PC-9 (cell line): ENCODE measurements at regions not wholly inside any gene's neighbourhood (a gene's known extent, or its start where the extent isn't known, plus 50 kb on each side); places are given as distances from the start of the nearest gene placed in this dataset.
A peak's percentile ranks its signal among the peaks of the same experiment; 100 is the strongest.
"Not testable (repeated sequence)": the region's sequence is repeated elsewhere in the genome, so short reads cannot be mapped to it uniquely, and the experiment has no call there.

Experiments used
- BruUV-seq: library from RNA; stranded (reverse); fragments of 400-500 nt; replicated peaks from 2 replicates; lab custom pipeline; 2021; lab: Mats Ljungman, UMichigan
- CTCF ChIA-PET: fragments of 300-600 bp; sonication (Branson Sonifier 250); formaldehyde crosslinking; loops from one replicate; lab custom pipeline; 2022; ENCODE audit warnings: antibody characterized with exemption; lab: Charles Lee
- POLR2A ChIA-PET: fragments of 300-600 bp; sonication (Branson Sonifier 250); formaldehyde crosslinking; loops from one replicate; lab custom pipeline; 2022; ENCODE audit warnings: antibody characterized with exemption; ENCODE audit not compliant: unreplicated experiment; lab: Charles Lee
- DNase-seq, 2 experiments: peaks; one replicate each; pipeline versions ENCODE4 v3.0.0 to v3.0.0-alpha.2; 2015 to 2022; ENCODE audit warnings: mixed read lengths in 1 of 2
- H2AFZ ChIP-seq: fragments of 200-600 bp; sonication (generic); 2 replicates; pipeline ENCODE4 v1.8.1; 2017; ENCODE audit warnings: antibody characterized with exemption
- H3F3A ChIP-seq: fragments of 200-600 bp; sonication (generic); 2 replicates; pipeline ENCODE4 v1.8.1; 2017; ENCODE audit warnings: antibody characterized with exemption, mild to moderate bottlenecking, low read depth; ENCODE audit not compliant: insufficient read depth
- H3K27ac ChIP-seq: fragments of 200-600 bp; sonication (generic); 2 replicates; pipeline ENCODE4 v1.6.1; 2016; ENCODE audit warnings: mixed run types
- H3K27me3 ChIP-seq: fragments of 200-600 bp; sonication (generic); 2 replicates; pipeline ENCODE4 v1.6.1; 2016; ENCODE audit warnings: low read depth, mixed run types; ENCODE audit not compliant: insufficient read depth
- H3K36me3 ChIP-seq: fragments of 200-600 bp; sonication (generic); 2 replicates; pipeline ENCODE4 v1.6.1; 2016; ENCODE audit warnings: low read depth, mixed run types
- H3K4me1 ChIP-seq: fragments of 200-600 bp; sonication (generic); replicated peaks from 2 replicates; pipeline ENCODE4 v1.6.1; 2016; ENCODE audit warnings: mixed run types; ENCODE audit not compliant: insufficient read depth
- H3K4me2 ChIP-seq: fragments of 200-600 bp; sonication (generic); 2 replicates; pipeline ENCODE4 v1.6.1; 2017; ENCODE audit warnings: mixed run types
- H3K4me3 ChIP-seq: fragments of 200-600 bp; sonication (generic); 2 replicates; pipeline ENCODE4 v1.6.1; 2016; ENCODE audit warnings: mixed run types
- H3K79me2 ChIP-seq: fragments of 200-600 bp; sonication (generic); 2 replicates; pipeline ENCODE4 v1.6.1; 2017; ENCODE audit warnings: low read depth, mixed run types
- H3K9me2 ChIP-seq: fragments of 200-600 bp; sonication (generic); 2 replicates; pipeline ENCODE4 v1.8.1; 2017; ENCODE audit warnings: mild to moderate bottlenecking; ENCODE audit not compliant: insufficient read depth
- H3K9me3 ChIP-seq: fragments of 200-600 bp; sonication (generic); 2 replicates; pipeline ENCODE4 v1.8.1; 2016; ENCODE audit warnings: low read depth; ENCODE audit not compliant: insufficient read depth
- H4K20me1 ChIP-seq: fragments of 200-600 bp; sonication (generic); 2 replicates; pipeline ENCODE4 v1.8.1; 2017; ENCODE audit not compliant: insufficient read depth
- intact Hi-C: fragments of 100-400 bp; cut with micrococcal nuclease; formaldehyde crosslinking; loops from one replicate; pipeline ENCODE4 v1.10.0; 2022; ENCODE audit not compliant: unreplicated experiment

DNA sequence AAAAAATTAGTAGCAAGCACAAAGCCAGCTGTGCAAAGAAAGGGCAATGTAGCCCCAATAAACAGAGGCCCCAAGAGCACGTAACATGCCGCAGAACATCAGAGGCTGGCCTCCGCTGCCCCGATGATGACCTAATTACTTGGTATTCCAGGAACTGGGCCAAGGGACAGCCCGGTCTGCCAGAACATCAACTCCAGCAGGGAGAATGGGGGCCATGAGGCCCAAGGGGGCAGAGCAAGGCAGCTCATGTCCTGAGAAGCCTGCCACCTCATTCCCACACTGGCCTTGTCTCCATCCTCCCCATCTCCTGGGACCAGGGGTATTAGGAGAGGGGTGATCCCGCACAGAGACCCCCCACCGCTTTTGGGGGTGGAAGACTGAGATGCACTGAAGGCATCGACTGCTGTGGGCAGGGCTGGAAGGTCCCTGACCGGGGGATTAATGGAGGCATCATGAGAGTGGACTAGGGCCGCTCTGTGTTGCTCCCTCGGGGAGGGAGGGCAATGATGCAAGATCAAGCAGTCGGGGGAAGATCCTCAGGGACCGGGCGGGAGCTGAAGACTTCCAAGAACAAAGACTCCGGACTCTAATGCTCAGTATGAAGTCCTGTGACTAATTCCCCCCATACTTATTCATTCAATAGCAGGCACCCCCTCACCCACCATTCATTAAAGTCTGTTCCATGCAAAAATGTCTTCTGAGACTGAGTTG is 192.3 kb downstream of the BCL2L11 start:
- H3K4me2 ChIP-seq, CTCF ChIA-PET, H3F3A ChIP-seq, H3K9me3 ChIP-seq, DNase-seq, H3K27me3 ChIP-seq, H3K36me3 ChIP-seq, H4K20me1 ChIP-seq, H3K4me1 ChIP-seq, POLR2A ChIA-PET, intact Hi-C loops, H3K79me2 ChIP-seq, H3K27ac ChIP-seq, BruUV-seq, H2AFZ ChIP-seq, H3K4me3 ChIP-seq, H3K9me2 ChIP-seq: not testable (repeated sequence)

DNA sequence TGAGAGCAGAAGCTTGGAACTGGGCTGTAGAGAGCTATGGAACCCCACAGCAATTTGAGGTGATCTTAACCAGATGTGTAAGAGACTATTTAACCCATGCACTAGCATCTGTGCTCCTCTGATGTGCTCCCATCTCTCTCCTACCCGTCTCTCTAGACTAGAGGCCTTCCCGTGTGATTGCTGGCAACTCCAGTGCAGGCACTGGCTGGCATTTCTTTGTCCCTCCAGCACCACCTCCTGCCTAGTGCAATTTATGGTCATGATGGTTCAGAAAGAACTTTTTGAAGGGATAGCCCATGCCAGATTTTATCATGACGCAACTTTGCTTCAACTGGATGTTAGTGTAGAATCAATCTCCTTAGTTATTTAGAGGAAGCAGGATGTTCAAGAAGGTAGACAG is 193.0 kb downstream of the BCL2L11 start:
- H3K9me3 ChIP-seq, H3K9me2 ChIP-seq, H3K27ac ChIP-seq, POLR2A ChIA-PET, H3K4me2 ChIP-seq, BruUV-seq, intact Hi-C loops, H2AFZ ChIP-seq, H3K4me3 ChIP-seq, DNase-seq, H3K4me1 ChIP-seq, H3F3A ChIP-seq, H3K79me2 ChIP-seq, H3K36me3 ChIP-seq, H4K20me1 ChIP-seq, CTCF ChIA-PET, H3K27me3 ChIP-seq: not testable (repeated sequence)

DNA sequence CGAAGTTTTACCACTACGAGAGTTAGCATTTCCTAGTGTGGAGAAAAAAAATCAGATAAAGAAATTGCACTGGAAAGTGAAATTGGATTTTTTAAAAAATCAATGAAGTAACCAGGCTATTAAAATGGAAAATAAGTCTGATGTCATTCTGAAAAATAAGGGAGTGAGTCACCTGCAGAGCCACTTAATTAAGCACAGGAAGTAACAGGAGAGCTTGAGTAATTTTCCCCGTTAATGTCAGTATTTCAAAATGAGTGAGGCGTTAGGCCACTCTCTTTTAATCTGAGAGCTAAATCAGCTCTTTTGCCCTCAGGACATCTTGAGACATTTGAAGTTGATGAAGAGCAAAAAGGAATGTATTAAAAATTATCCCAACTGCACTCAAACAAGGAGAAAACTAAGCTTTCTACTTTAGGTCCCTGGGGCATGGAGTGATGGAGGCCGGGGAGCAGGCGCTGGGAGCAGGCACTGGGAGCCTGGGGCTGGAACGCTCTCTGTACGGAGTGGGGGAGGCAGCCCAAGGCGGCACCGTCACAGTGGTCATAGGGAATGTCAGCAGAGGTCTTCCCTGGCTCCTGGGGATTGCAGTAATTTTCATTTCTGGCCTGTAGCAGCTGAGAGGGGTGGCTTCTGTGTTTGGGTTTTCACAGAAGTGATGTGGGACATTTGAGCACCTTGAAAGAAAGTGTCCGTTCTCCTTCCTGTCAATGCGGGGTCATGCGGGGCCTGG is 194.6 kb downstream of the BCL2L11 start:
- H2AFZ ChIP-seq, BruUV-seq, H3K4me1 ChIP-seq, H3K9me3 ChIP-seq, H3K4me2 ChIP-seq, H3K4me3 ChIP-seq, H3K36me3 ChIP-seq, H3K9me2 ChIP-seq, H4K20me1 ChIP-seq, intact Hi-C loops, CTCF ChIA-PET, POLR2A ChIA-PET, H3K27me3 ChIP-seq, H3F3A ChIP-seq, H3K79me2 ChIP-seq, DNase-seq: not testable (repeated sequence)
- H3K27ac ChIP-seq, result peak overlapping the region; percentile 57; the same call in 1 of the 2 replicates

DNA sequence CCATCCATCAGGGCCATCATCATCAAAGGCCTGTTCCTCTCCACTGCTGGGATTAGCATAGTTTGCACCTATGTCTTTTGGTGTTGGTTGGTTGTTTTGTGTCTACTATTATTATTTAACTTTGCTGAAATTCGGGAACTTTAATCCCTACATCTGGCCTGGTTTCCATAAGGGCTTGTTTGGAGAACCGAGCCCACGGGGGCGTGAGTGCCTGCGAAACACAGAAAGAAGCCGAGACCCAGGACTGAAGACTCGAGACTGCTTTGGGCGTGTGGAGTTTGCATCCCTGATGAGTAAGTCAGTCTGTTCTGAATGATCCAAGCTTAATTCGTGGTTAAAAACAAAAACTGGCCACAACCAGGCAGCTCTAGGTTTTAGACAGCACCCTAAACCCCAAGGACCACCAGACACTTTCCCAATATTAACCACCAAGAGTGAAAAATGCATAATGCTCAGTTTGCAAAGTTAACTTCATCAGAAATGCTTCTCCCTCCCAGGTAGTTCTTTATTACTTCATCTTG is 195.6 kb downstream of the BCL2L11 start:
- H3K79me2 ChIP-seq, H3K4me3 ChIP-seq, H3K9me2 ChIP-seq, CTCF ChIA-PET, H2AFZ ChIP-seq, DNase-seq, H4K20me1 ChIP-seq, H3K36me3 ChIP-seq, BruUV-seq, H3K4me2 ChIP-seq, intact Hi-C loops, POLR2A ChIA-PET, H3K9me3 ChIP-seq, H3K4me1 ChIP-seq, H3F3A ChIP-seq, H3K27ac ChIP-seq, H3K27me3 ChIP-seq: not testable (repeated sequence)

DNA sequence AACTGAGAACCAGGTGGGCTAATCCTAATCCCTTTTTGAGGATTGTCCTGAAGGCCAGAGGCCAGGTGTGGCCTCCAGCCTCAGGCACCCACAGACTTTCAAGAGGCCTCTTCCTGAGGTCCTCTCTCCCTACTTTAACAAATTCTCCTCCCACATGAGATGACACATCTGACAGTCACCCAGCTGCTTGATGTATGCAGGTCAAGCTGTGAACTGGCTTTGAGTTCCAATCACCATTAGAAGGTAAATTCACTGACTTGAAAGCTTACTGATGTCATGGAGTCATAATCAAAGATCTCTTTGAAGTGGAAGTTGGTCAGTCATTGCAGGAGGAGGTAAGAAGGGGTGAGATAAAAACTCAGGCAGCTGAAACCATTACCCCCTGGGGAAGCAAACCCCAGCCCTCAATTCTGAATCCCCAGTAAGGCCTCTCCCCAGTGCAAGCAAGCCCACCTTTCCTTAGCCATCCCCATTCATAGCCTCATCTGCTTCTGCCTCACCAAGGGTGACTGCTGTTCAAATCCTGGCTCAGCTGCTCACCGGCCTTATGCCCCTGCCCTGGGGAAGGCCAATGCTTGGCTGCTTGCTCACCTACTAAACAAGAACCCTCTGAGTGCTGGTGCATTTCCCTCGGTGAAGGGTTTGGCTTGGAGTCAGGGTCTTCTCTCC is 196.3 kb downstream of the BCL2L11 start:
- H4K20me1 ChIP-seq, result not testable (repeated sequence)

DNA sequence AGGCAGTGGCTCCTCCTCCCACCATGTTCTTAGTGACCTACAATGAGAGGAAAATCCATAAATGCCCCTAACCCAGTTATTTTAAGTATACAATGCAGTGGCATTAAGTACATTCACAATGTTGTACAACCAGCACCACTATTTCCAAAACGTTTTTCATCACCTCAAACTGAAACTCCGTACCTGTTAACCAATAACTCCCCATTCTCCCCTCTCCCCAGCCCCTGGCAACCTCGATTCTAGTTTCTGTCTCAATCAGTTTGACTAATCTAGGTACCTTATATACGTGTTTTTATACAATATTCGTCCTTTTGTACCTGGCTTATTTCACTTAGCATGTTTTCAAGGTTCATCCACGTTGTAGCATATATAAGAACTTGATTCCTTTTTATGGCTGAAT is 198.8 kb downstream of the BCL2L11 start:
- H3K36me3 ChIP-seq, H3F3A ChIP-seq, BruUV-seq, intact Hi-C loops, H3K27me3 ChIP-seq, H3K27ac ChIP-seq, H2AFZ ChIP-seq, H3K9me2 ChIP-seq, POLR2A ChIA-PET, H3K9me3 ChIP-seq, CTCF ChIA-PET, H3K79me2 ChIP-seq, DNase-seq, H4K20me1 ChIP-seq, H3K4me2 ChIP-seq, H3K4me3 ChIP-seq: not testable (repeated sequence)
- peaks cover 11% of the 10 kb centered on the region for H3K4me1 ChIP-seq

More for the DNA sequence above, 196.3 kb downstream of the BCL2L11 start:
- H3K36me3 ChIP-seq, H3K4me3 ChIP-seq, DNase-seq, H3F3A ChIP-seq, H3K9me2 ChIP-seq, BruUV-seq, CTCF ChIA-PET, H3K4me2 ChIP-seq, H2AFZ ChIP-seq, H3K9me3 ChIP-seq, intact Hi-C loops, H3K27me3 ChIP-seq, H3K27ac ChIP-seq, POLR2A ChIA-PET, H3K79me2 ChIP-seq: not testable (repeated sequence)
- peaks cover 11% of the 10 kb centered on the region for H3K4me1 ChIP-seq

DNA sequence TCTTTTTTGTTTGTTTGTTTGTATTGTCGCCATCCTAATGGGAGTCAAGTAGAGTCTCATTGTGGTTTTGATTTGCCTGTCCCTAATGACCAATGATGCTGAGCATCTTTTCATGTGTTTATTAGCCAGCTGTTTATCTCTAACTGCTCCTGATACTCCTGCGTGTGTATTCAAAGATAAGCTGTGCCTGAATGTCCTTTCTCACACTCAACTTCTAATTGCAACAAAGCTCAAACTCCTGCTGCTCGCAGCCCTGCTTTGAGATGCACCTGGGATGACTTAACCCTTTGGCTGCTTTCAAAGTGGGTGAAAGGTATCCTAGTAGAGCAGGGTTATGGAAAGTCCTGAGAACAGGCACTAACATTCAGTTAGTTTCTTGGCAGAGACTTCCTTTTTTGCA is 199.6 kb downstream of the BCL2L11 start:
- H3K4me3 ChIP-seq, H3K36me3 ChIP-seq, DNase-seq, CTCF ChIA-PET, POLR2A ChIA-PET, H3K27me3 ChIP-seq, H3K79me2 ChIP-seq, H3K9me2 ChIP-seq, intact Hi-C loops, H3K9me3 ChIP-seq, H2AFZ ChIP-seq, H3F3A ChIP-seq, H4K20me1 ChIP-seq: not testable (repeated sequence)
- Histone ChIP-seq H3K4me2 (peak overlapping the region; percentile 10; the same call in 1 of the 2 replicates), H3K27ac (peak overlapping the region; percentile 55), H3K4me1 (peaks cover 11% of the 10 kb centered on the region)
- BruUV-seq, result TSS peak; percentile 75
